ENCODE measurements at regions not wholly inside any gene's neighbourhood (a gene's known extent, or its start where the extent isn't known, plus 50 kb on each side); places are given as distances from the start of the nearest gene placed in this dataset.
"Not testable (repeated sequence)": the region's sequence is repeated elsewhere in the genome, so short reads cannot be mapped to it uniquely, and the experiment has no call there.

- no peak for DNase-seq (ENCODE audit: low read depth, low spot score)
These were observed 569.0 kb downstream of the PTPRU start for GRCh38 chr1:29805122-29805895.

DNA sequence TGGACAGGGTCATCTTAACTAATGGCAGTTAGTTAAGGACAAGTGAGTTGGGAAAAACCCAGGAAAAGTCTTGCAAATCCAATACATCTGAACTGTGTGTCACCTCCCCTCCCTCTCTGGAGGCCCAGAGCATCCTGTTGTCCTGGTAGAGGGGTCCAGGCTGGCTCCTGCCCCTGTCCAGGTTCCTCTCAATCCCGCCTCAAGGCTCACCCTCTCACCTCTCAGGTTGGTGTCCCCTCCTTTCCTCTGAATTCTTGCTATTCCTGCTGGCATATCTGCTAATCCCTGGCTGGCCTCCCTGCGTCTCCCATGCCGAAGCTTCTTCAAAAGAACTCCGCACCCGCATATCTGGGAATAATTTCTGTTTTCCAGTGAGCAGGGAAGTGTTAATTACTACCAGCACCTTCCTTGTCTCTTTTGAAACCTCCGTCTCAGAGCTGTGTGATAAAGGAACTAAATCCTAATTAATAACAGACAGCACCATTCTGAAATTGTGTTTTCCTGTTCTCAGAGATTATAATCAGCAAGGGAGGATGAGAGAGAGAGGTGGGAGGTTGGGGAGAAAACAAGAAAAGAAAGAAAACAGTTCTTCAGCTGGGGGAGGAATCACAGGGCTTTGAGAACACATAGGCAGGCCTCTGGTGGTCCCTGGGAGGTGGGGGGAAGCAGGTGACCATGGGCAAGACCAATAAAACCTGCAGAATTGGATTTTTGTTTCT is 568.0 kb downstream of the PTPRU start:
- no peak for DNase-seq (ENCODE audit: low read depth, low spot score)

DNA sequence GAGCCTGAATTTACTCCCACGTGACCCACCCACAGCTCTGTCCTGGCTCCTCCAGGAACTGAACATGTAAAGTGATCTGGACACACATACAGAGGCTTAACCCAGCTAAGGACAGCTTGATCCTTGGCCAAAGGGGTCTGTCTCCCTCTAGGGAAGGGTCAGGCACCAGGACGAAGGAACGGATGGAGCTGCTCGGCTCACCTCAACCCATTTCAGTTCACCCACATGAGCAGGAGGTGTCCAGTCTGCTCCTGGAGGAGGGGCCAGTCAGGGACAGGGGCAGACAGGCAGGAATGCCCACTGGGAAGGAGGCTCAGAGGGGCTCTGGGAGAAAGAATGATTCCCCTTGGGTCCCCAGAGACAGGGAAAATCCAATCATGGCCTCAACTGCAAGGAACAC is 567.2 kb downstream of the PTPRU start:
- no peak for DNase-seq (ENCODE audit: low read depth, low spot score)

GRCh38 chr1:29802181-29803068 is 566.1 kb downstream of the PTPRU start:
- no peak for DNase-seq (ENCODE audit: low read depth, low spot score)

DNA sequence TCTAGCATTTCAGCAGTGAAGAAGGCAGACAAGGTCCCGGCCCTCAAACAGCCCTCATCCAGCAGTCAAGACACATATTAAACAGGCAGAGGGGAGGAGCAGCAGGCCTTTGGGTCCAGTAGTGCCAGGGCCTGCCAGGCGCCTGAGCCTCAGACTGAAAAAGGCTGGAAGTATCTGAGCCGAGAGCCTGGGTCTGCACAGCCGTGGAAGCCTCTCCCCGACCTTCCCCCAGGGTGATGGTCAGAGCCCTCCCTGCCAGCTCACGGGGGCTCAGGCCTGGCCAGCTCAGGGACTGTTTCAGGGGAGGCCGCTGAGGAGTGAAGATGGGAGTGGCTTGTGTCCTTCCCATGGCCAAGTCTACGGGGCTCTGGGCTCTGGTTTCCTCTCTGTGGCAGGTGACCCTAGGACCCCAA is 565.2 kb downstream of the PTPRU start:
- no peak for DNase-seq (ENCODE audit: low read depth, low spot score)

DNA sequence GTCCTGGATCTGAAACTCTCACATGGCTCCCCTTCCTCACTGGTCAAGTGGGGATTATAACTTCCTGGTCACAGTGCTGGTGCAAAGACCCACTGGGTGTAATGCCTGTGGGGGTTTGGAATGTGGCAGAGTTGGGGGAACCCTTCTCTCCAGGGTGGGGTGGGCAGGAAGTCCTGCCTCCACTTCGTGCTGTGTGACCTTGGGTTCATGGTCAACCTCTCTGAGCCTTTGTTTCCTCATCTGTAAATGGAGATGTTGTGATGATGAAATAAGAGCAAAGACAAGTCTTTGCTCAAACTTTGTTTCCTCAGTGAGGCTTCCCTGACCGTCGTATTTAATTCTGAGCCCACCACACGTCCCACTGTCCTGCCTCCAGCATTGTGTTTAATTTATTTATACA is 564.7 kb downstream of the PTPRU start:
- DNase-seq (ENCODE audit: low read depth, low spot score) = no peak

GRCh38 chr1:29800522-29800956 is 564.2 kb downstream of the PTPRU start:
- DNase-seq (ENCODE audit: low read depth, low spot score) = no peak

- DNase-seq (ENCODE audit: low read depth, low spot score) = no peak
These were observed 563.8 kb downstream of the PTPRU start for GRCh38 chr1:29800120-29800519.

GRCh38 chr1:29798699-29799566 is 562.6 kb downstream of the PTPRU start:
- DNase-seq (ENCODE audit: low read depth, low spot score) = no peak

DNA sequence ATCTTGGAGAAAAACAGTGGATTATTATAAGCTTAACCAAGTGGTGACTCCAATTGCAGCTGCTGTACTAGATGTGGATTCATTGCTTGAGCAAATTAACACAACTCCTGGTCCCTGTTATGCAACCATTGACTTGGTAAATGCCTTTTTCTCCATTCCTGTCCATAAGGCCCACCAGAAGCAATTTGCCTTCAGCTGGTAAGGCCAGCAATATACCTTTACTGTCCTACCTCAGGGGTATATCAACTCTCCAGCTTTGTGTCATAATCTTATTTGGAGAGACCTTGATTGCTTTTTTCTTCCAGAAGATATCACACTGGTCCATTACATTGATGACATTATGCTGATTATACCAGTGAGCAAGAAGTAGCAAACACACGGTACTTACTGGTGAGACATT is 560.8 kb downstream of the PTPRU start:
- DNase-seq (ENCODE audit: low read depth, low spot score) = not testable (repeated sequence)

- not testable (repeated sequence) for DNase-seq (ENCODE audit: low read depth, low spot score)
These were observed 559.6 kb downstream of the PTPRU start for GRCh38 chr1:29795965-29796364.

DNA sequence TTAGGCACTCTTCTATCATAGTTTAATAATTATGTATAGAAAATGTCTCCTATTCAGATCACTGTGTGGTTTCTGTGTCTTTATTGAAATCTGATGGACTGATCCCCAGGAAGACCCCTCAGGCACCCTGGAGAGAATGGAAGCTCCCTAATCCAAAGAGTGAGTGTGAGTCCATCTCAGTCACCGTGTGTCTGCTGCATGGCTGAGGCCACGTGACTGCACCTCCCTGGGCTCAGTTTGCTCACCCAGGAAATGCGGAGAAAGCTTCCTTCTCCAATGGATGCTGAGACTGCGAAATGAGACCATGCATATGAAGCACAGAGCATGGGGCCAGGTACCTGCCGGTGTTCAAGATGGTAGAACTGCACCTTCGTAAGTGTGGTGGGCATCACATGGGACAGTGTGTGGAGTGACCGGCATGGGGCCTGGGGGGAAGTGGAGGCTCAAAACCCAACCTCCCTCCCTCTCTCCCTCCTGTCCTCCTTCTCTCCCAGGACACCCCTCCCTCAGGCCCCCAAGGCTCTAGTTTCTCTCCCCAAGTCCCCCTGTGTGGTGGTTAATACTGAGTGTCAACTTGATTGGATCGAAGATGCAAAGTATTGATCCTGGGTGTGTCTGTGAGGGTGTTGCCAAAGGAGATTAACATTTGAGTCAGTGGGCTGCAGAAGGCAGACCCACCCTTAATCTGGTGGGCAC is 557.5 kb downstream of the PTPRU start:
- no peak for DNase-seq (ENCODE audit: low read depth, low spot score)

DNA sequence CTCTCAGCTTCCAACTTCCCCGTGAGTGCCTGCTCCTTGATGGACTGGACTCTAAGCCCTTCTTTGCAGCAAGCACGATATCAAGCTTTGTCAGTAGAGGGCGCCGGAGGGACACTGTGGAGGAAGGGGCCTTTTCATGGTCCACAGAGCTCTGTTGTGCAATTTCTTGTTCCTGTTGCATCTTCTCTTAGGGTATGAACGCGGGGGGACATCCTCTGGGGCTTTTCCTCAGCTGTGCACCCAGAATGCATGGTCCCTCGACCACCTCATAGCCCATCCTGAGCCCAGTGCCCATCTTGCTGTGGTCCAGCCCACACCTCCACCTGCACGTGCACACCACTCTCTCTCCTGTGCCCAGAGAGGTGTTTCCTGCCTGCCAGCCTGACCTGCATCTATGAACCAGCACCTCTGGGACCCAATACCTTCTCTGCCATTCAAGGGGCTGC is 556.8 kb downstream of the PTPRU start:
- DNase-seq (ENCODE audit: low read depth, low spot score) = peak; percentile 59

DNA sequence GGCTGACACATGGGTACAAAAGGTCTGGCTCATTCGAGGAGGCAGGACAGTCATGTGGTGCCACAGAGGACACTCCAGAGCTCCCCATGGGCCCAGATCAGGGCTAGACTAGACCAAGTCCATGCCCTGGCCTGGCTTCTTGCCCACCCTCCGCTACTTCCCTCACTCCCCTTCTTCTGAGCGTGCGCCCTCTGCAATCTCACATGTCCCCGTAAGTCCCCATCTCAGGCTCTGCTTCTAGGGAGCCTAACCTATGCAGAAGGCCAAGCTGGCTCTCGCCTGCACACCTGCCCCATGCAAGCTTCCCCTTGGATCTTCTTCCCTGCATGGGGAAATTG is 553.6 kb downstream of the PTPRU start:
- DNase-seq (ENCODE audit: low read depth, low spot score) = no peak

GRCh38 chr1:29789221-29789909 is 553.0 kb downstream of the PTPRU start:
- DNase-seq (ENCODE audit: low read depth, low spot score) = no peak

DNA sequence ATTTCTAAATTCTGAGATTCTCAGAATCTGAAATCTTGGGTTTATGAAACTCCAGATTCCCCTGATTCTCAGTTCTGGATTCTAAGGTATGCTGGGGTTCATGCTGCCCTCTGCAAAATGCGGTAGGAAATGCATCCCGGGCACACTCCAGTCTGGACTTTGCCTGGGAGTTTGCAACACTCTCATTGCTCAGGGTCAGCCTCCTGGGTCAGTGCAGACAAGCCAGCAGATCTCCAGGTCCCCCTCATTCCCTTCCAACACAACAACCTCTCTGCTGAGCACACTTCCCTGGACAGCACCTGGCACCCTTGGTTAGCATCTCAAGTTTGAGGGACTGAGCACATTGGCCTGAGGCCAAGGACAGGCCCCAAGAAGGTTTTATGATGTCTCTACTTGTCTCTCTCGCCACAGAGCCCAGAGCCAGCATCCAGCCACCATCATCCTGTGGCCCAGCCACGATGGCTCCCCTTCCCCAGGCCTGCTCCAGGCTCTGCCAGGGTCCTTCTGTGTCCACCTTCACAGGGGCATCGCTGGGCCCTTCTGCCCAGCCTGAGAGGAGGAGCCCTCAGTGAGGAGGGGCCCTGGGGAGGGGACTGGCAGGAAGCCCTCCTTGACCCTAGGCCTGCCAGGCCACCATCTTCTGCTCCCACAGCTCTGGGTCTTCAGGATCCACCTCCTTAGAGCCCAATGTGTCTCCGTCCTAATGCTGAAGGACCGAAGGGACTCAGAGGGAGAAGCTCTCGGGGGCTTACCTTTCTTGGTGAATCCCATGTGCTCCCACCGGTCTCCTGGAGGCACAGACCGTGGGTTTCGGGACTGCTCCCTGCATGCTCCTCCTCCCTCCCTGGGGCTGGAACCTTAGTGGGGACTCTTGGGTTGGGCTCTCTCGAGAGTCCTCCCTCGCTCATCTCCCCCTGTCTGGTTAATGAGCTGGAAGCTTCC is 550.7 kb downstream of the PTPRU start:
- no peak for DNase-seq (ENCODE audit: low read depth, low spot score)

- no peak for DNase-seq (ENCODE audit: low read depth, low spot score)
These were observed 549.9 kb downstream of the PTPRU start for GRCh38 chr1:29786195-29786594.

- DNase-seq (ENCODE audit: low read depth, low spot score) = no peak
These were observed 549.2 kb downstream of the PTPRU start for GRCh38 chr1:29785554-29785953.

GRCh38 chr1:29785137-29785527 is 548.8 kb downstream of the PTPRU start:
- DNase-seq (ENCODE audit: low read depth, low spot score) = no peak

All from iPS DF 19.7 (cell line).